ENCODE measurements at regions not wholly inside any gene's neighbourhood (a gene's known extent, or its start where the extent isn't known, plus 50 kb on each side); places are given as distances from the start of the nearest gene placed in this dataset.

GRCh38 chr10:131499566-131499965 is 188.0 kb upstream of the TCERG1L start:
- TF ChIP-seq, protein P1, sequence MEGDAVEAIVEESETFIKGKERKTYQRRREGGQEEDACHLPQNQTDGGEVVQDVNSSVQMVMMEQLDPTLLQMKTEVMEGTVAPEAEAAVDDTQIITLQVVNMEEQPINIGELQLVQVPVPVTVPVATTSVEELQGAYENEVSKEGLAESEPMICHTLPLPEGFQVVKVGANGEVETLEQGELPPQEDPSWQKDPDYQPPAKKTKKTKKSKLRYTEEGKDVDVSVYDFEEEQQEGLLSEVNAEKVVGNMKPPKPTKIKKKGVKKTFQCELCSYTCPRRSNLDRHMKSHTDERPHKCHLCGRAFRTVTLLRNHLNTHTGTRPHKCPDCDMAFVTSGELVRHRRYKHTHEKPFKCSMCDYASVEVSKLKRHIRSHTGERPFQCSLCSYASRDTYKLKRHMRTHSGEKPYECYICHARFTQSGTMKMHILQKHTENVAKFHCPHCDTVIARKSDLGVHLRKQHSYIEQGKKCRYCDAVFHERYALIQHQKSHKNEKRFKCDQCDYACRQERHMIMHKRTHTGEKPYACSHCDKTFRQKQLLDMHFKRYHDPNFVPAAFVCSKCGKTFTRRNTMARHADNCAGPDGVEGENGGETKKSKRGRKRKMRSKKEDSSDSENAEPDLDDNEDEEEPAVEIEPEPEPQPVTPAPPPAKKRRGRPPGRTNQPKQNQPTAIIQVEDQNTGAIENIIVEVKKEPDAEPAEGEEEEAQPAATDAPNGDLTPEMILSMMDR (IDR thresholded peaks at IDR 0.05; ENCODE audit: poor library complexity), result no peak
- TF ChIP-seq EZH2 (IDR thresholded peaks at IDR 0.05; ENCODE audit: borderline replicate concordance) (no peak), EZH2phosphoT487 (IDR thresholded peaks at IDR 0.05; ENCODE audit: low read depth, severe bottlenecking, unreplicated experiment) (no peak)
